HepG2 (cell line): ENCODE measurements at regions not wholly inside any gene's neighbourhood (a gene's known extent, or its start where the extent isn't known, plus 50 kb on each side); places are given as distances from the start of the nearest gene placed in this dataset.

Experiments
- CEBPG ChIP-seq: IDR thresholded peaks from 2 replicates; pipeline ENCODE4 v1.6.1; 2016
- FOSL2 ChIP-seq: sonication (generic); formaldehyde crosslinking; IDR thresholded peaks from 2 replicates; pipeline ENCODE4 v1.4.0; 2020; ENCODE audit warnings: missing genetic modification reagents
- JUN ChIP-seq: sonication (generic); formaldehyde crosslinking; IDR thresholded peaks from 2 replicates; pipeline ENCODE4 v1.4.0; 2020; ENCODE audit warnings: mild to moderate bottlenecking, missing genetic modification reagents
- JUND ChIP-seq: sonication (generic); formaldehyde crosslinking; IDR thresholded peaks from 2 replicates; pipeline ENCODE4 v1.8.0; 2022; ENCODE audit warnings: mild to moderate bottlenecking, missing genetic modification reagents
- NPAS2 ChIP-seq: sonication (generic); formaldehyde crosslinking; IDR thresholded peaks from 2 replicates; pipeline ENCODE4 v1.8.0; 2022; ENCODE audit warnings: mild to moderate bottlenecking, missing genetic modification reagents, borderline replicate concordance
- SP2 ChIP-seq: sonication (generic); formaldehyde crosslinking; IDR thresholded peaks from 2 replicates; pipeline ENCODE4 v1.5.1; 2020; ENCODE audit warnings: mild to moderate bottlenecking, missing genetic modification reagents
- TAF15 ChIP-seq: fragments of 200-400 bp; formaldehyde crosslinking; IDR thresholded peaks from one replicate; pipeline ENCODE4 v1.6.1; 2018; ENCODE audit warnings: mild to moderate bottlenecking, low read depth, low read length; ENCODE audit not compliant: poor library complexity, severe bottlenecking
- ZFP37 ChIP-seq: sonication (generic); formaldehyde crosslinking; IDR thresholded peaks from 2 replicates; pipeline ENCODE4 v1.4.0; 2020; ENCODE audit warnings: missing genetic modification reagents, borderline replicate concordance
- ZNF720 ChIP-seq: sonication (generic); formaldehyde crosslinking; IDR thresholded peaks from 2 replicates; pipeline ENCODE4 v1.4.0; 2020; ENCODE audit warnings: missing genetic modification reagents
- TF ChIP-seq, protein P1 (sequence below): sonication (generic); formaldehyde crosslinking; IDR thresholded peaks from 2 replicates; pipeline ENCODE4 v1.5.0; 2020; ENCODE audit warnings: mild to moderate bottlenecking, missing genetic modification reagents, moderate library complexity
- TF ChIP-seq, protein P2 (sequence below): sonication (generic); formaldehyde crosslinking; IDR thresholded peaks from 2 replicates; pipeline ENCODE4 v1.4.0; 2020; ENCODE audit warnings: missing genetic modification reagents

DNA sequence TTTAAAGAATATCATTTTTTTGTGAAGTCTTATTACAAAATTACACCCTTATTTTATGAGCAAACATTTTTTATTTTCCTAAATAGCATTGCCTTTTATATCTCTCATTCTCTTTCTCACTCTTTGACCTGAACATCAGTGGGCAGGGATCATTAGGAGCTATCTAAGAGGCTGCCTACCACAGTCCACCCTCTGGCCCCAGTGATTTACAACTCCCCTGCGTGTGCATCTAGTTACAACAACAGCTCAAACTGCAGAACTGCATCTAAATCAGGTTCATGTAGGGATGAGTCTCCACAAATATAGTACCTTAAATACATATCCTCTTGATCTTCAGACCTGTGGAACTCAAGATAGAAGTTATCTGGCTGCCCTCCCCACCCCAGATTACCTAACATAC is 172.4 kb upstream of the CXCR4 start:
- TF ChIP-seq JUND (no peak), NPAS2 (CRISPR knock-in tag) (no peak), ZNF720 (CRISPR knock-in tag) (no peak), FOSL2 (CRISPR knock-in tag) (no peak), CEBPG (CRISPR knock-in tag) (no peak), SP2 (no peak), TAF15 (no peak), JUN (CRISPR knock-in tag) (no peak), ZFP37 (no peak)
- TF ChIP-seq, protein P1, sequence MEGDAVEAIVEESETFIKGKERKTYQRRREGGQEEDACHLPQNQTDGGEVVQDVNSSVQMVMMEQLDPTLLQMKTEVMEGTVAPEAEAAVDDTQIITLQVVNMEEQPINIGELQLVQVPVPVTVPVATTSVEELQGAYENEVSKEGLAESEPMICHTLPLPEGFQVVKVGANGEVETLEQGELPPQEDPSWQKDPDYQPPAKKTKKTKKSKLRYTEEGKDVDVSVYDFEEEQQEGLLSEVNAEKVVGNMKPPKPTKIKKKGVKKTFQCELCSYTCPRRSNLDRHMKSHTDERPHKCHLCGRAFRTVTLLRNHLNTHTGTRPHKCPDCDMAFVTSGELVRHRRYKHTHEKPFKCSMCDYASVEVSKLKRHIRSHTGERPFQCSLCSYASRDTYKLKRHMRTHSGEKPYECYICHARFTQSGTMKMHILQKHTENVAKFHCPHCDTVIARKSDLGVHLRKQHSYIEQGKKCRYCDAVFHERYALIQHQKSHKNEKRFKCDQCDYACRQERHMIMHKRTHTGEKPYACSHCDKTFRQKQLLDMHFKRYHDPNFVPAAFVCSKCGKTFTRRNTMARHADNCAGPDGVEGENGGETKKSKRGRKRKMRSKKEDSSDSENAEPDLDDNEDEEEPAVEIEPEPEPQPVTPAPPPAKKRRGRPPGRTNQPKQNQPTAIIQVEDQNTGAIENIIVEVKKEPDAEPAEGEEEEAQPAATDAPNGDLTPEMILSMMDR = no peak
- TF ChIP-seq, protein P2, sequence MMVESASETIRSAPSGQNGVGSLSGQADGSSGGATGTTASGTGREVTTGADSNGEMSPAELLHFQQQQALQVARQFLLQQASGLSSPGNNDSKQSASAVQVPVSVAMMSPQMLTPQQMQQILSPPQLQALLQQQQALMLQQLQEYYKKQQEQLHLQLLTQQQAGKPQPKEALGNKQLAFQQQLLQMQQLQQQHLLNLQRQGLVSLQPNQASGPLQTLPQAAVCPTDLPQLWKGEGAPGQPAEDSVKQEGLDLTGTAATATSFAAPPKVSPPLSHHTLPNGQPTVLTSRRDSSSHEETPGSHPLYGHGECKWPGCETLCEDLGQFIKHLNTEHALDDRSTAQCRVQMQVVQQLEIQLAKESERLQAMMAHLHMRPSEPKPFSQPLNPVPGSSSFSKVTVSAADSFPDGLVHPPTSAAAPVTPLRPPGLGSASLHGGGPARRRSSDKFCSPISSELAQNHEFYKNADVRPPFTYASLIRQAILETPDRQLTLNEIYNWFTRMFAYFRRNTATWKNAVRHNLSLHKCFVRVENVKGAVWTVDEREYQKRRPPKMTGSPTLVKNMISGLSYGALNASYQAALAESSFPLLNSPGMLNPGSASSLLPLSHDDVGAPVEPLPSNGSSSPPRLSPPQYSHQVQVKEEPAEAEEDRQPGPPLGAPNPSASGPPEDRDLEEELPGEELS (CRISPR knock-in tag) = no peak
